HepG2 (cell line): ENCODE measurements at regions not wholly inside any gene's neighbourhood (a gene's known extent, or its start where the extent isn't known, plus 50 kb on each side); places are given as distances from the start of the nearest gene placed in this dataset.

Experiments used
- ATF1 ChIP-seq: IDR thresholded peaks from 2 replicates; pipeline ENCODE4 v1.6.1; 2016; ENCODE audit warnings: mild to moderate bottlenecking, control low read depth
- DMAP1 ChIP-seq: IDR thresholded peaks from 2 replicates; pipeline ENCODE4 v1.6.1; 2016
- DNMT3B ChIP-seq: conservative IDR thresholded peaks from 2 replicates; pipeline ENCODE4 v1.6.1; 2016; ENCODE audit warnings: missing biosample characterization, control low read depth
- JUNB ChIP-seq: sonication (generic); formaldehyde crosslinking; IDR thresholded peaks from 2 replicates; pipeline ENCODE4 v1.8.0; 2022; ENCODE audit warnings: missing genetic modification reagents, mild to moderate bottlenecking, borderline replicate concordance
- KMT2A ChIP-seq: sonication (generic); formaldehyde crosslinking; IDR thresholded peaks from 2 replicates; pipeline ENCODE4 v1.4.0; 2020; ENCODE audit warnings: missing genetic modification reagents
- MED8 ChIP-seq: sonication (generic); formaldehyde crosslinking; IDR thresholded peaks from 2 replicates; pipeline ENCODE4 v1.8.1; 2023; ENCODE audit warnings: mild to moderate bottlenecking, missing genetic modification reagents; ENCODE audit not compliant: insufficient replicate concordance
- MYNN ChIP-seq: sonication (generic); formaldehyde crosslinking; IDR thresholded peaks from 2 replicates; pipeline ENCODE4 v1.4.0; 2020; ENCODE audit warnings: mild to moderate bottlenecking, low read depth, missing genetic modification reagents
- NCOA1 ChIP-seq: sonication (generic); formaldehyde crosslinking; IDR thresholded peaks from 2 replicates; pipeline ENCODE4 v1.9.0; 2021; ENCODE audit warnings: missing genetic modification reagents
- NR2C2 ChIP-seq: sonication (generic); formaldehyde crosslinking; IDR thresholded peaks from 2 replicates; pipeline ENCODE4 v1.4.0; 2020; ENCODE audit warnings: missing genetic modification reagents, mild to moderate bottlenecking, moderate library complexity, borderline replicate concordance
- NR2F2 ChIP-seq: IDR thresholded peaks from 2 replicates; pipeline ENCODE4 v1.6.1; 2012; ENCODE audit warnings: low read depth, inconsistent platforms, borderline replicate concordance
- PAWR ChIP-seq: sonication (generic); formaldehyde crosslinking; IDR thresholded peaks from 2 replicates; pipeline ENCODE4 v1.4.0; 2020; ENCODE audit warnings: missing genetic modification reagents, mild to moderate bottlenecking, borderline replicate concordance
- PHF5A ChIP-seq: IDR thresholded peaks from one replicate; pipeline ENCODE4 v1.6.1; 2018; ENCODE audit warnings: low read depth, missing genetic modification reagents; ENCODE audit not compliant: unreplicated experiment
- RBFOX2 ChIP-seq: fragments of 200-400 bp; formaldehyde crosslinking; IDR thresholded peaks from 2 replicates; pipeline ENCODE4 v1.6.1; 2017; ENCODE audit warnings: low read depth, mild to moderate bottlenecking, low read length
- TRIM24 ChIP-seq: sonication (generic); formaldehyde crosslinking; IDR thresholded peaks from 2 replicates; pipeline ENCODE4 v1.8.0; 2022; ENCODE audit warnings: mild to moderate bottlenecking, missing genetic modification reagents
- YEATS2 ChIP-seq: sonication (generic); formaldehyde crosslinking; IDR thresholded peaks from 2 replicates; pipeline ENCODE4 v1.4.0; 2020; ENCODE audit warnings: missing genetic modification reagents, borderline replicate concordance
- ZBTB1 ChIP-seq: sonication (generic); formaldehyde crosslinking; IDR thresholded peaks from 2 replicates; pipeline ENCODE4 v1.4.0; 2020; ENCODE audit warnings: missing genetic modification reagents, borderline replicate concordance
- ZMAT3 ChIP-seq: sonication (generic); formaldehyde crosslinking; conservative IDR thresholded peaks from 2 replicates; pipeline ENCODE4 v1.7.0; 2021; ENCODE audit warnings: missing genetic modification reagents
- ZNF234 ChIP-seq: sonication (generic); formaldehyde crosslinking; conservative IDR thresholded peaks from 2 replicates; pipeline ENCODE4 v1.5.1; 2020; ENCODE audit warnings: mild to moderate bottlenecking, missing genetic modification reagents
- ZNF672 ChIP-seq: sonication (generic); formaldehyde crosslinking; IDR thresholded peaks from 2 replicates; pipeline ENCODE4 v1.8.1; 2022; ENCODE audit warnings: missing genetic modification reagents
- ZNF790 ChIP-seq: sonication (generic); formaldehyde crosslinking; IDR thresholded peaks from 2 replicates; pipeline ENCODE4 v1.8.0; 2022; ENCODE audit warnings: missing genetic modification reagents, mild to moderate bottlenecking, borderline replicate concordance
- ZNF792 ChIP-seq: IDR thresholded peaks from 2 replicates; pipeline ENCODE4 v1.6.1; 2016
- ZSCAN22 ChIP-seq: sonication (generic); formaldehyde crosslinking; IDR thresholded peaks from 2 replicates; pipeline ENCODE4 v1.4.0; 2020; ENCODE audit warnings: mild to moderate bottlenecking, missing genetic modification reagents
- ZSCAN9 ChIP-seq: IDR thresholded peaks from 2 replicates; pipeline ENCODE4 v1.6.1; 2016; ENCODE audit warnings: borderline replicate concordance
- TF ChIP-seq, protein P1 (sequence below): sonication (generic); formaldehyde crosslinking; IDR thresholded peaks from 2 replicates; pipeline ENCODE4 v1.8.0; 2022; ENCODE audit warnings: missing genetic modification reagents, mild to moderate bottlenecking, inconsistent platforms, borderline replicate concordance
- TF ChIP-seq, protein P2 (sequence below): sonication (generic); formaldehyde crosslinking; IDR thresholded peaks from 2 replicates; pipeline ENCODE4 v1.4.0; 2020; ENCODE audit warnings: missing genetic modification reagents
- TF ChIP-seq, protein P3 (sequence below): sonication (generic); formaldehyde crosslinking; IDR thresholded peaks from 2 replicates; pipeline ENCODE4 v1.8.1; 2023; ENCODE audit warnings: mild to moderate bottlenecking, missing genetic modification reagents
- TF ChIP-seq, protein P4 (sequence below): sonication (generic); formaldehyde crosslinking; IDR thresholded peaks from 2 replicates; pipeline ENCODE4 v1.4.0; 2020; ENCODE audit warnings: missing genetic modification reagents
- TF ChIP-seq, protein P5 (sequence below): sonication (generic); formaldehyde crosslinking; IDR thresholded peaks from 2 replicates; pipeline ENCODE4 v1.8.1; 2022; ENCODE audit warnings: mild to moderate bottlenecking, missing genetic modification reagents

DNA sequence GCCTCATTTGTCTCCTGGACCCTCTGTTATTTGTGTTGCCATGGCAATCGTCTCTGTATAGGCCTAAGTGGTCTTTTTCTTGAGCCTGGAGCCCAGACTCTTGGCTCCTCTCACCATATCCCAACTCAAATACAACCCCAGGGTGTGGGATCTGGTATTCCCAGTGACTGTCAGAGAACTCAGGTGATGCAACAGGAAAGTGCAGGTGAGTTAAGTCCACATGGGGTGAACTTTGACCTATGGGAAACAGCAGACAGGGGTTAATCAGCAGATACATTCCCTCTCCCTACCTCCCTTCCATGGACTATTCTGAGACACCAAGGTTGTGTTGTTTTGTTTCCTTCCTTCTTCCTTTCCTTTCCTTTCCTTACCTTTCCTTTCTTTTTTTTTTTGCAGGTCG lies 130.9 kb upstream of the RPS6KA3 start (continued):
- TF ChIP-seq, protein P1, sequence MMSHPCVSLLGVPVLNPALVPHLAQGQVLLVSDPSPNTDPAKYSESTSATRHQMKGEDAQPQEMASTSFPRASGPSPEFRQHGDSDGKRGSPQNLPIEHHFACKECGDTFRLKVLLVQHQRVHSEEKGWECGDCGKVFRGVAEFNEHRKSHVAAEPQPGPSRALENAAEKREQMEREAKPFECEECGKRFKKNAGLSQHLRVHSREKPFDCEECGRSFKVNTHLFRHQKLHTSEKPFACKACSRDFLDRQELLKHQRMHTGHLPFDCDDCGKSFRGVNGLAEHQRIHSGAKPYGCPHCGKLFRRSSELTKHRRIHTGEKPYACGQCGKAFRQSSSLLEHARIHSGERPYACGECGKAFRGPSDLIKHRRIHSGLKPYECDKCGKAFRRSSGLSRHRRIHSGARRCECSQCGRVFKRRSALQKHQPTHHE (CRISPR knock-in tag), result no peak
- no peak for TF ChIP-seq ZNF792 (CRISPR knock-in tag)
- TF ChIP-seq ZBTB1 (CRISPR knock-in tag), result no peak
- no peak for TF ChIP-seq MYNN
- no peak for TF ChIP-seq TRIM24 (CRISPR knock-in tag)
- TF ChIP-seq NR2C2 (CRISPR knock-in tag), result peak; percentile 91
- peak; percentile 39 for TF ChIP-seq MED8
- TF ChIP-seq NR2F2, result peak; percentile 42; the same call in 1 of the 2 replicates
- no peak for TF ChIP-seq DNMT3B (CRISPR knock-in tag)
- no peak for TF ChIP-seq RBFOX2
- TF ChIP-seq KMT2A (CRISPR knock-in tag), result no peak
- no peak for TF ChIP-seq ZMAT3
- TF ChIP-seq, protein P2, sequence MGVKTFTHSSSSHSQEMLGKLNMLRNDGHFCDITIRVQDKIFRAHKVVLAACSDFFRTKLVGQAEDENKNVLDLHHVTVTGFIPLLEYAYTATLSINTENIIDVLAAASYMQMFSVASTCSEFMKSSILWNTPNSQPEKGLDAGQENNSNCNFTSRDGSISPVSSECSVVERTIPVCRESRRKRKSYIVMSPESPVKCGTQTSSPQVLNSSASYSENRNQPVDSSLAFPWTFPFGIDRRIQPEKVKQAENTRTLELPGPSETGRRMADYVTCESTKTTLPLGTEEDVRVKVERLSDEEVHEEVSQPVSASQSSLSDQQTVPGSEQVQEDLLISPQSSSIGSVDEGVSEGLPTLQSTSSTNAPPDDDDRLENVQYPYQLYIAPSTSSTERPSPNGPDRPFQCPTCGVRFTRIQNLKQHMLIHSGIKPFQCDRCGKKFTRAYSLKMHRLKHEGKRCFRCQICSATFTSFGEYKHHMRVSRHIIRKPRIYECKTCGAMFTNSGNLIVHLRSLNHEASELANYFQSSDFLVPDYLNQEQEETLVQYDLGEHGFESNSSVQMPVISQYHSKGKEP (CRISPR knock-in tag), result no peak
- TF ChIP-seq, protein P3, sequence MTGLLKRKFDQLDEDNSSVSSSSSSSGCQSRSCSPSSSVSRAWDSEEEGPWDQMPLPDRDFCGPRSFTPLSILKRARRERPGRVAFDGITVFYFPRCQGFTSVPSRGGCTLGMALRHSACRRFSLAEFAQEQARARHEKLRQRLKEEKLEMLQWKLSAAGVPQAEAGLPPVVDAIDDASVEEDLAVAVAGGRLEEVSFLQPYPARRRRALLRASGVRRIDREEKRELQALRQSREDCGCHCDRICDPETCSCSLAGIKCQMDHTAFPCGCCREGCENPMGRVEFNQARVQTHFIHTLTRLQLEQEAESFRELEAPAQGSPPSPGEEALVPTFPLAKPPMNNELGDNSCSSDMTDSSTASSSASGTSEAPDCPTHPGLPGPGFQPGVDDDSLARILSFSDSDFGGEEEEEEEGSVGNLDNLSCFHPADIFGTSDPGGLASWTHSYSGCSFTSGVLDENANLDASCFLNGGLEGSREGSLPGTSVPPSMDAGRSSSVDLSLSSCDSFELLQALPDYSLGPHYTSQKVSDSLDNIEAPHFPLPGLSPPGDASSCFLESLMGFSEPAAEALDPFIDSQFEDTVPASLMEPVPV, result no peak
- TF ChIP-seq ZSCAN22 (CRISPR knock-in tag), result no peak
- TF ChIP-seq DMAP1, result 0 out of 2 replicates have a peak, but pooled peaks have one; percentile 34
- TF ChIP-seq ZSCAN9, result no peak
- no peak for TF ChIP-seq ZNF790
- no peak for TF ChIP-seq NCOA1 (CRISPR knock-in tag)
- TF ChIP-seq YEATS2 (CRISPR knock-in tag), result no peak
- no peak for TF ChIP-seq PAWR (CRISPR knock-in tag)
- no peak for TF ChIP-seq ZNF234 (CRISPR knock-in tag)
- no peak for TF ChIP-seq ZNF672 (CRISPR knock-in tag)
- TF ChIP-seq JUNB, result no peak
- no peak for TF ChIP-seq PHF5A
- TF ChIP-seq, protein P4, sequence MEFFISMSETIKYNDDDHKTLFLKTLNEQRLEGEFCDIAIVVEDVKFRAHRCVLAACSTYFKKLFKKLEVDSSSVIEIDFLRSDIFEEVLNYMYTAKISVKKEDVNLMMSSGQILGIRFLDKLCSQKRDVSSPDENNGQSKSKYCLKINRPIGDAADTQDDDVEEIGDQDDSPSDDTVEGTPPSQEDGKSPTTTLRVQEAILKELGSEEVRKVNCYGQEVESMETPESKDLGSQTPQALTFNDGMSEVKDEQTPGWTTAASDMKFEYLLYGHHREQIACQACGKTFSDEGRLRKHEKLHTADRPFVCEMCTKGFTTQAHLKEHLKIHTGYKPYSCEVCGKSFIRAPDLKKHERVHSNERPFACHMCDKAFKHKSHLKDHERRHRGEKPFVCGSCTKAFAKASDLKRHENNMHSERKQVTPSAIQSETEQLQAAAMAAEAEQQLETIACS (CRISPR knock-in tag), result no peak
- TF ChIP-seq, protein P5, sequence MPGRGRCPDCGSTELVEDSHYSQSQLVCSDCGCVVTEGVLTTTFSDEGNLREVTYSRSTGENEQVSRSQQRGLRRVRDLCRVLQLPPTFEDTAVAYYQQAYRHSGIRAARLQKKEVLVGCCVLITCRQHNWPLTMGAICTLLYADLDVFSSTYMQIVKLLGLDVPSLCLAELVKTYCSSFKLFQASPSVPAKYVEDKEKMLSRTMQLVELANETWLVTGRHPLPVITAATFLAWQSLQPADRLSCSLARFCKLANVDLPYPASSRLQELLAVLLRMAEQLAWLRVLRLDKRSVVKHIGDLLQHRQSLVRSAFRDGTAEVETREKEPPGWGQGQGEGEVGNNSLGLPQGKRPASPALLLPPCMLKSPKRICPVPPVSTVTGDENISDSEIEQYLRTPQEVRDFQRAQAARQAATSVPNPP (CRISPR knock-in tag), result no peak
- no peak for TF ChIP-seq ATF1 (CRISPR knock-in tag)
